AG04449 (cell line): ENCODE measurements at regions not wholly inside any gene's neighbourhood (a gene's known extent, or its start where the extent isn't known, plus 50 kb on each side); places are given as distances from the start of the nearest gene placed in this dataset.

Experiments used
- CTCF ChIA-PET: fragments of 350-600 bp; formaldehyde crosslinking; extraction: SDS; loops from one replicate; lab custom pipeline; 2021; ENCODE audit warnings: antibody characterized with exemption; lab: Yijun Ruan, JAX
- POLR2A ChIA-PET: fragments of 400-600, 350-600 bp; formaldehyde crosslinking; extraction: SDS; loops from one replicate; lab custom pipeline; 2020; ENCODE audit warnings: antibody characterized with exemption, inconsistent platforms; lab: Yijun Ruan, JAX
- DNase-seq: peaks from one replicate; pipeline ENCODE4 v3.0.0-alpha.2; 2010; ENCODE audit warnings: low read depth, low spot score
- H3K4me3 ChIP-seq: 2 replicates; pipeline ENCODE4 v1.5.1; 2011; ENCODE audit warnings: low read depth, mild to moderate bottlenecking, control low read depth, low read length
- CTCF ChIP-seq: IDR thresholded peaks from one replicate; pipeline ENCODE4 v1.5.1; 2011; ENCODE audit warnings: mild to moderate bottlenecking, moderate library complexity, low read length, control low read depth, inconsistent platforms; ENCODE audit not compliant: insufficient read depth; ENCODE audit errors: missing control alignments

- no peak for TF ChIP-seq CTCF
- CTCF ChIA-PET, result no interaction called here
- no peak for DNase-seq
- POLR2A ChIA-PET, result no interaction called here
- no peak overlapping the region for H3K4me3 ChIP-seq
These were observed 927.1 kb upstream of the MBL2 start for GRCh38 chr10:53699684-53700083.

GRCh38 chr10:53699231-53699630, 926.6 kb upstream of the MBL2 start:
- DNase-seq, result no peak
- no peak for TF ChIP-seq CTCF
- no peak overlapping the region for H3K4me3 ChIP-seq
- CTCF ChIA-PET, result no interaction called here
- POLR2A ChIA-PET, result no interaction called here

- DNase-seq, result no peak
- no peak overlapping the region for H3K4me3 ChIP-seq
- ChIA-PET POLR2A (no interaction called here), CTCF (no interaction called here)
- TF ChIP-seq CTCF, result no peak
These were observed 924.5 kb upstream of the MBL2 start for GRCh38 chr10:53697038-53697437.

GRCh38 chr10:53690524-53691240, 918.1 kb upstream of the MBL2 start:
- CTCF ChIA-PET, result no interaction called here
- no peak for TF ChIP-seq CTCF
- DNase-seq, result no peak
- POLR2A ChIA-PET, result no interaction called here
- no peak overlapping the region for H3K4me3 ChIP-seq

- H3K4me3 ChIP-seq, result no peak overlapping the region
- no peak for DNase-seq
- ChIA-PET POLR2A (no interaction called here), CTCF (no interaction called here)
- no peak for TF ChIP-seq CTCF
These were observed 915.2 kb upstream of the MBL2 start for GRCh38 chr10:53687800-53688199.

GRCh38 chr10:53682885-53683284, 910.3 kb upstream of the MBL2 start:
- no peak for DNase-seq
- ChIA-PET CTCF (no interaction called here), POLR2A (no interaction called here)
- TF ChIP-seq CTCF, result no peak
- no peak overlapping the region for H3K4me3 ChIP-seq
